WTC11 (cell line): ENCODE measurements at regions not wholly inside any gene's neighbourhood (a gene's known extent, or its start where the extent isn't known, plus 50 kb on each side); places are given as distances from the start of the nearest gene placed in this dataset.

Source experiments
- ATAC-seq: fragments of 200-7000 bp; cut with Tn5 transposase; 2 replicates; pipeline ENCODE4 v1.10.0; 2021; ENCODE audit warnings: mild to moderate bottlenecking, moderate library complexity
- CTCF ChIA-PET: fragments of 300-600 bp; sonication (Branson Sonifier 250); formaldehyde crosslinking; loops from one replicate; lab custom pipeline; 2021; ENCODE audit warnings: antibody characterized with exemption; lab: Charles Lee
- POLR2A ChIA-PET: fragments of 350-600 bp; sonication (Branson Sonifier 250); formaldehyde crosslinking; loops from one replicate; lab custom pipeline; 2021; ENCODE audit warnings: antibody characterized with exemption; lab: Charles Lee
- DNase-seq: peaks from one replicate; pipeline ENCODE4 v3.0.0; 2021; ENCODE audit warnings: low spot score
- H3K27ac Mint-ChIP-seq: 2 replicates; pipeline ENCODE4 v1.8.0; 2021; ENCODE audit warnings: mixed read lengths
- H3K27me3 Mint-ChIP-seq: 2 replicates; pipeline ENCODE4 v1.8.0; 2021; ENCODE audit warnings: low read depth, mild to moderate bottlenecking, moderate library complexity, mixed read lengths
- H3K36me3 Mint-ChIP-seq: 2 replicates; pipeline ENCODE4 v1.8.0; 2021; ENCODE audit warnings: mixed read lengths
- H3K4me1 Mint-ChIP-seq: 2 replicates; pipeline ENCODE4 v1.8.0; 2022; ENCODE audit warnings: mixed read lengths
- H3K4me3 Mint-ChIP-seq: 2 replicates; pipeline ENCODE4 v1.8.0; 2021; ENCODE audit warnings: mild to moderate bottlenecking, moderate library complexity, mixed read lengths
- H3K9me3 Mint-ChIP-seq: 2 replicates; pipeline ENCODE4 v1.8.0; 2021; ENCODE audit warnings: mixed read lengths
- AR ChIP-seq: fragments of 250-450 bp; sonication (Bioruptor Pico); IDR thresholded peaks from 2 replicates; pipeline ENCODE4 v1.9.0; 2021; ENCODE audit warnings: mild to moderate bottlenecking
- CREB1 ChIP-seq: sonication (generic); formaldehyde crosslinking; IDR thresholded peaks from 2 replicates; pipeline ENCODE4 v1.8.0; 2023; ENCODE audit warnings: mild to moderate bottlenecking, missing genetic modification reagents
- CREM ChIP-seq: sonication (generic); formaldehyde crosslinking; IDR thresholded peaks from 2 replicates; pipeline ENCODE4 v1.8.1; 2022; ENCODE audit warnings: mild to moderate bottlenecking, missing genetic modification reagents, moderate library complexity
- ESRRA ChIP-seq: sonication (generic); formaldehyde crosslinking; IDR thresholded peaks from 2 replicates; pipeline ENCODE4 v1.8.1; 2022; ENCODE audit warnings: mild to moderate bottlenecking, missing genetic modification reagents, borderline replicate concordance
- FOXP1 ChIP-seq: sonication (generic); formaldehyde crosslinking; IDR thresholded peaks from 2 replicates; pipeline ENCODE4 v1.8.0; 2022; ENCODE audit warnings: missing genetic modification reagents, mild to moderate bottlenecking, moderate library complexity, borderline replicate concordance
- NFATC4 ChIP-seq: fragments of 250-450 bp; sonication (Bioruptor Pico); IDR thresholded peaks from 2 replicates; pipeline ENCODE4 v1.9.0; 2021; ENCODE audit warnings: mild to moderate bottlenecking
- NR3C1 ChIP-seq: sonication (generic); formaldehyde crosslinking; conservative IDR thresholded peaks from 2 replicates; pipeline ENCODE4 v1.8.1; 2023; ENCODE audit warnings: low read depth, mild to moderate bottlenecking, missing genetic modification reagents
- TEAD4 ChIP-seq: sonication (generic); formaldehyde crosslinking; IDR thresholded peaks from 2 replicates; pipeline ENCODE4 v1.8.0; 2022; ENCODE audit warnings: mild to moderate bottlenecking, missing genetic modification reagents
- ZBTB43 ChIP-seq: sonication (generic); formaldehyde crosslinking; IDR thresholded peaks from 2 replicates; pipeline ENCODE4 v1.8.1; 2023; ENCODE audit warnings: mild to moderate bottlenecking, missing genetic modification reagents
- ZNF121 ChIP-seq: sonication (generic); formaldehyde crosslinking; IDR thresholded peaks from 2 replicates; pipeline ENCODE4 v1.8.0; 2023; ENCODE audit warnings: missing genetic modification reagents
- ZNF138 ChIP-seq: sonication (generic); formaldehyde crosslinking; conservative IDR thresholded peaks from 2 replicates; pipeline ENCODE4 v1.8.1; 2022; ENCODE audit warnings: mild to moderate bottlenecking, moderate library complexity, missing genetic modification reagents
- ZNF219 ChIP-seq: sonication (generic); formaldehyde crosslinking; IDR thresholded peaks from 2 replicates; pipeline ENCODE4 v1.8.0; 2023; ENCODE audit warnings: missing genetic modification reagents, mild to moderate bottlenecking, borderline replicate concordance
- ZNF317 ChIP-seq: sonication (generic); formaldehyde crosslinking; IDR thresholded peaks from 2 replicates; pipeline ENCODE4 v1.8.1; 2023; ENCODE audit warnings: low read depth, mild to moderate bottlenecking, moderate library complexity, missing genetic modification reagents, borderline replicate concordance
- TF ChIP-seq, protein P1 (sequence below): sonication (generic); formaldehyde crosslinking; IDR thresholded peaks from 2 replicates; pipeline ENCODE4 v1.8.1; 2022; ENCODE audit warnings: low read depth, mild to moderate bottlenecking, moderate library complexity, missing genetic modification reagents, borderline replicate concordance
- TF ChIP-seq, protein P2 (sequence below): sonication (generic); formaldehyde crosslinking; IDR thresholded peaks from 2 replicates; pipeline ENCODE4 v1.8.0; 2022; ENCODE audit warnings: mild to moderate bottlenecking, missing genetic modification reagents
- TF ChIP-seq, protein P3 (sequence below): sonication (generic); formaldehyde crosslinking; IDR thresholded peaks from 2 replicates; pipeline ENCODE4 v1.8.0; 2022; ENCODE audit warnings: mild to moderate bottlenecking, missing genetic modification reagents
- TF ChIP-seq, protein P4 (sequence below): sonication (generic); formaldehyde crosslinking; IDR thresholded peaks from 2 replicates; pipeline ENCODE4 v1.8.1; 2022; ENCODE audit warnings: low read depth, missing genetic modification reagents, borderline replicate concordance
- TF ChIP-seq, protein P5 (sequence below): sonication (generic); formaldehyde crosslinking; IDR thresholded peaks from 2 replicates; pipeline ENCODE4 v1.8.0; 2023; ENCODE audit warnings: missing genetic modification reagents
- TF ChIP-seq, protein P6 (sequence below): fragments of 250-450 bp; sonication (Bioruptor Pico); IDR thresholded peaks from 2 replicates; pipeline ENCODE4 v1.9.0; 2021; ENCODE audit warnings: mild to moderate bottlenecking, borderline replicate concordance

DNA sequence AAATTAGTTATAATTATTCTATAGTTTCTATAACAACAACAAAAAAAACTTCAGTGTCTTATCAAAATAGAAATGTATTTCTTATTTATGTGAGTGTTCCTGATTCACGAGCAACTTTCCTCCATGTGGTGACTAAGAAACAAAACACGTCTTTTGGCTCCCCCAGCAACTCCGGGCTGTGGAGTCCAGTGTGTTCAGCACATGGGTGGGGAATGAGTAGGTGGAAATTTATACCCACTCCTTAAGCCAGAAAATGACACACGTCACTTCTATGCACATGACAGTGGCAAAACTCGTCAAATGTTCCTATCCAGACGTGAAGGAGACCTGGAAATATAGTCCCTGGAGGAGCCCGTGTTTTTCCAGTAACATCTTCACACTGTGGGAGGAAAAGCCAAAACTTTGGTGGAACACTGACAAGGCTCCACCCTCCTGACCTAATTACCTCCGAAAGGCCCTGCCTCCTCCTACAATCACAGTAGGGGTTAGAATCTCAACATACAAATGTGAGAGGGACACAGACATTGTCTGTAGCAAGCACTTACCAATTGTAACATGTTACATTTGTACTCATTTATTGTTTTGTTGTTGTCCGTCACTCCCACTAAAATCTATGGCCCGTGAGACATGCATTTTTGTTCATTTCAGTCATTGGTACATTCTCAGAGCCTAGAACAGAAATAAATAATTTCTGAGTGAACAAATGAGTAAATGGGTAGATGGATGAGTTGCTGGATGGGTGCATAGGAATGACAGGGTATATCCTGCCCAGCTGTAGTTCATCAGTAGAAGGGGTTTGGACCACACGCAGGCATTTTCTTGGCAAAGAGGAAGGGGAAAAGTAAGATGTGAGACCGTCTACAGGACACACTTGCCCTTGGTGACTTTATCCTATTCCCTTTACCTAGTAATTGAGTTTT, 605.8 kb upstream of the TENM3 start:
- DNase-seq, result no peak
- H3K36me3 Mint-ChIP-seq, result 0 out of 2 replicates have a peak, but pooled peaks cover 4% of the 10 kb centered on the region
- peaks cover 13% of the 10 kb centered on the region for H3K9me3 Mint-ChIP-seq
- H3K4me3 Mint-ChIP-seq, result no peak overlapping the region
- no peak overlapping the region for H3K27ac Mint-ChIP-seq
- TF ChIP-seq, protein P1, sequence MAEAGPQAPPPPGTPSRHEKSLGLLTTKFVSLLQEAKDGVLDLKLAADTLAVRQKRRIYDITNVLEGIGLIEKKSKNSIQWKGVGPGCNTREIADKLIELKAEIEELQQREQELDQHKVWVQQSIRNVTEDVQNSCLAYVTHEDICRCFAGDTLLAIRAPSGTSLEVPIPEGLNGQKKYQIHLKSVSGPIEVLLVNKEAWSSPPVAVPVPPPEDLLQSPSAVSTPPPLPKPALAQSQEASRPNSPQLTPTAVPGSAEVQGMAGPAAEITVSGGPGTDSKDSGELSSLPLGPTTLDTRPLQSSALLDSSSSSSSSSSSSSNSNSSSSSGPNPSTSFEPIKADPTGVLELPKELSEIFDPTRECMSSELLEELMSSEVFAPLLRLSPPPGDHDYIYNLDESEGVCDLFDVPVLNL (CRISPR knock-in tag), result no peak
- no peak for TF ChIP-seq TEAD4 (CRISPR knock-in tag)
- TF ChIP-seq, protein P2, sequence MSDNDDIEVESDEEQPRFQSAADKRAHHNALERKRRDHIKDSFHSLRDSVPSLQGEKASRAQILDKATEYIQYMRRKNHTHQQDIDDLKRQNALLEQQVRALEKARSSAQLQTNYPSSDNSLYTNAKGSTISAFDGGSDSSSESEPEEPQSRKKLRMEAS, result no peak
- TF ChIP-seq, protein P3, sequence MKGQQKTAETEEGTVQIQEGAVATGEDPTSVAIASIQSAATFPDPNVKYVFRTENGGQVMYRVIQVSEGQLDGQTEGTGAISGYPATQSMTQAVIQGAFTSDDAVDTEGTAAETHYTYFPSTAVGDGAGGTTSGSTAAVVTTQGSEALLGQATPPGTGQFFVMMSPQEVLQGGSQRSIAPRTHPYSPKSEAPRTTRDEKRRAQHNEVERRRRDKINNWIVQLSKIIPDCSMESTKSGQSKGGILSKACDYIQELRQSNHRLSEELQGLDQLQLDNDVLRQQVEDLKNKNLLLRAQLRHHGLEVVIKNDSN (CRISPR knock-in tag), result no peak
- no peak for TF ChIP-seq CREB1 (CRISPR knock-in tag)
- ATAC-seq, result no peak
- ChIA-PET POLR2A (interaction anchor here (0.6 kb wide), 1 partner anchor 603 kb away, joined by 4 read pairs; no protein-coding TSS in a partner anchor), CTCF (no interaction called here)
- no peaks in the 10 kb centered on the region for H3K27me3 Mint-ChIP-seq
- peaks cover 5% of the 10 kb centered on the region for H3K4me1 Mint-ChIP-seq

GRCh38 chr4:181643466-181643865, 599.7 kb upstream of the TENM3 start:
- H3K27me3 Mint-ChIP-seq, result no peaks in the 10 kb centered on the region

More at GRCh38 chr4:181643466-181643865, 599.7 kb upstream of the TENM3 start:
- DNase-seq, result no peak
- H3K9me3 Mint-ChIP-seq, result peaks cover 22% of the 10 kb centered on the region
- ChIA-PET POLR2A (no interaction called here), CTCF (no interaction called here)
- H3K4me3 Mint-ChIP-seq, result no peak overlapping the region
- peaks cover 20% of the 10 kb centered on the region for H3K4me1 Mint-ChIP-seq
- TF ChIP-seq ZNF317 (no peak), ZBTB43 (CRISPR knock-in tag) (no peak), NFATC4 (CRISPR knock-in tag) (no peak), ZNF121 (CRISPR knock-in tag) (no peak), FOXP1 (CRISPR knock-in tag) (no peak), CREM (CRISPR knock-in tag) (no peak), ZNF138 (CRISPR knock-in tag) (no peak), ESRRA (no peak), AR (CRISPR knock-in tag) (no peak), NR3C1 (CRISPR knock-in tag) (no peak), ZNF219 (CRISPR knock-in tag) (no peak)
- TF ChIP-seq, protein P4, sequence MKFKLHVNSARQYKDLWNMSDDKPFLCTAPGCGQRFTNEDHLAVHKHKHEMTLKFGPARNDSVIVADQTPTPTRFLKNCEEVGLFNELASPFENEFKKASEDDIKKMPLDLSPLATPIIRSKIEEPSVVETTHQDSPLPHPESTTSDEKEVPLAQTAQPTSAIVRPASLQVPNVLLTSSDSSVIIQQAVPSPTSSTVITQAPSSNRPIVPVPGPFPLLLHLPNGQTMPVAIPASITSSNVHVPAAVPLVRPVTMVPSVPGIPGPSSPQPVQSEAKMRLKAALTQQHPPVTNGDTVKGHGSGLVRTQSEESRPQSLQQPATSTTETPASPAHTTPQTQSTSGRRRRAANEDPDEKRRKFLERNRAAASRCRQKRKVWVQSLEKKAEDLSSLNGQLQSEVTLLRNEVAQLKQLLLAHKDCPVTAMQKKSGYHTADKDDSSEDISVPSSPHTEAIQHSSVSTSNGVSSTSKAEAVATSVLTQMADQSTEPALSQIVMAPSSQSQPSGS (CRISPR knock-in tag), result no peak
- TF ChIP-seq, protein P2, result no peak
- TF ChIP-seq, protein P5, sequence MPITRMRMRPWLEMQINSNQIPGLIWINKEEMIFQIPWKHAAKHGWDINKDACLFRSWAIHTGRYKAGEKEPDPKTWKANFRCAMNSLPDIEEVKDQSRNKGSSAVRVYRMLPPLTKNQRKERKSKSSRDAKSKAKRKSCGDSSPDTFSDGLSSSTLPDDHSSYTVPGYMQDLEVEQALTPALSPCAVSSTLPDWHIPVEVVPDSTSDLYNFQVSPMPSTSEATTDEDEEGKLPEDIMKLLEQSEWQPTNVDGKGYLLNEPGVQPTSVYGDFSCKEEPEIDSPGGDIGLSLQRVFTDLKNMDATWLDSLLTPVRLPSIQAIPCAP (CRISPR knock-in tag), result no peak
- TF ChIP-seq, protein P6, sequence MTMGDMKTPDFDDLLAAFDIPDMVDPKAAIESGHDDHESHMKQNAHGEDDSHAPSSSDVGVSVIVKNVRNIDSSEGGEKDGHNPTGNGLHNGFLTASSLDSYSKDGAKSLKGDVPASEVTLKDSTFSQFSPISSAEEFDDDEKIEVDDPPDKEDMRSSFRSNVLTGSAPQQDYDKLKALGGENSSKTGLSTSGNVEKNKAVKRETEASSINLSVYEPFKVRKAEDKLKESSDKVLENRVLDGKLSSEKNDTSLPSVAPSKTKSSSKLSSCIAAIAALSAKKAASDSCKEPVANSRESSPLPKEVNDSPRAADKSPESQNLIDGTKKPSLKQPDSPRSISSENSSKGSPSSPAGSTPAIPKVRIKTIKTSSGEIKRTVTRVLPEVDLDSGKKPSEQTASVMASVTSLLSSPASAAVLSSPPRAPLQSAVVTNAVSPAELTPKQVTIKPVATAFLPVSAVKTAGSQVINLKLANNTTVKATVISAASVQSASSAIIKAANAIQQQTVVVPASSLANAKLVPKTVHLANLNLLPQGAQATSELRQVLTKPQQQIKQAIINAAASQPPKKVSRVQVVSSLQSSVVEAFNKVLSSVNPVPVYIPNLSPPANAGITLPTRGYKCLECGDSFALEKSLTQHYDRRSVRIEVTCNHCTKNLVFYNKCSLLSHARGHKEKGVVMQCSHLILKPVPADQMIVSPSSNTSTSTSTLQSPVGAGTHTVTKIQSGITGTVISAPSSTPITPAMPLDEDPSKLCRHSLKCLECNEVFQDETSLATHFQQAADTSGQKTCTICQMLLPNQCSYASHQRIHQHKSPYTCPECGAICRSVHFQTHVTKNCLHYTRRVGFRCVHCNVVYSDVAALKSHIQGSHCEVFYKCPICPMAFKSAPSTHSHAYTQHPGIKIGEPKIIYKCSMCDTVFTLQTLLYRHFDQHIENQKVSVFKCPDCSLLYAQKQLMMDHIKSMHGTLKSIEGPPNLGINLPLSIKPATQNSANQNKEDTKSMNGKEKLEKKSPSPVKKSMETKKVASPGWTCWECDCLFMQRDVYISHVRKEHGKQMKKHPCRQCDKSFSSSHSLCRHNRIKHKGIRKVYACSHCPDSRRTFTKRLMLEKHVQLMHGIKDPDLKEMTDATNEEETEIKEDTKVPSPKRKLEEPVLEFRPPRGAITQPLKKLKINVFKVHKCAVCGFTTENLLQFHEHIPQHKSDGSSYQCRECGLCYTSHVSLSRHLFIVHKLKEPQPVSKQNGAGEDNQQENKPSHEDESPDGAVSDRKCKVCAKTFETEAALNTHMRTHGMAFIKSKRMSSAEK (CRISPR knock-in tag), result no peak
- TF ChIP-seq, all 79 proteins: peak for 0
- H3K27ac Mint-ChIP-seq, result no peak overlapping the region
- peaks cover 13% of the 10 kb centered on the region for H3K36me3 Mint-ChIP-seq
- ATAC-seq, result no peak
